PC-9 (cell line): ENCODE measurements at regions not wholly inside any gene's neighbourhood (a gene's known extent, or its start where the extent isn't known, plus 50 kb on each side); places are given as distances from the start of the nearest gene placed in this dataset.

Experiments used
- BruUV-seq: library from RNA; stranded (reverse); fragments of 400-500 nt; replicated peaks from 2 replicates; lab custom pipeline; 2021; lab: Mats Ljungman, UMichigan
- CTCF ChIA-PET: fragments of 300-600 bp; sonication (Branson Sonifier 250); formaldehyde crosslinking; loops from one replicate; lab custom pipeline; 2022; ENCODE audit warnings: antibody characterized with exemption; lab: Charles Lee
- POLR2A ChIA-PET: fragments of 300-600 bp; sonication (Branson Sonifier 250); formaldehyde crosslinking; loops from one replicate; lab custom pipeline; 2022; ENCODE audit warnings: antibody characterized with exemption; ENCODE audit not compliant: unreplicated experiment; lab: Charles Lee
- DNase-seq, 2 experiments: peaks; one replicate each; pipeline versions ENCODE4 v3.0.0 to v3.0.0-alpha.2; 2015 to 2022; ENCODE audit warnings: mixed read lengths in 1 of 2
- H2AFZ ChIP-seq: fragments of 200-600 bp; sonication (generic); 2 replicates; pipeline ENCODE4 v1.8.1; 2017; ENCODE audit warnings: antibody characterized with exemption
- H3F3A ChIP-seq: fragments of 200-600 bp; sonication (generic); 2 replicates; pipeline ENCODE4 v1.8.1; 2017; ENCODE audit warnings: antibody characterized with exemption, mild to moderate bottlenecking, low read depth; ENCODE audit not compliant: insufficient read depth
- H3K27ac ChIP-seq: fragments of 200-600 bp; sonication (generic); 2 replicates; pipeline ENCODE4 v1.6.1; 2016; ENCODE audit warnings: mixed run types
- H3K27me3 ChIP-seq: fragments of 200-600 bp; sonication (generic); 2 replicates; pipeline ENCODE4 v1.6.1; 2016; ENCODE audit warnings: low read depth, mixed run types; ENCODE audit not compliant: insufficient read depth
- H3K36me3 ChIP-seq: fragments of 200-600 bp; sonication (generic); 2 replicates; pipeline ENCODE4 v1.6.1; 2016; ENCODE audit warnings: low read depth, mixed run types
- H3K4me1 ChIP-seq: fragments of 200-600 bp; sonication (generic); replicated peaks from 2 replicates; pipeline ENCODE4 v1.6.1; 2016; ENCODE audit warnings: mixed run types; ENCODE audit not compliant: insufficient read depth
- H3K4me2 ChIP-seq: fragments of 200-600 bp; sonication (generic); 2 replicates; pipeline ENCODE4 v1.6.1; 2017; ENCODE audit warnings: mixed run types
- H3K4me3 ChIP-seq: fragments of 200-600 bp; sonication (generic); 2 replicates; pipeline ENCODE4 v1.6.1; 2016; ENCODE audit warnings: mixed run types
- H3K79me2 ChIP-seq: fragments of 200-600 bp; sonication (generic); 2 replicates; pipeline ENCODE4 v1.6.1; 2017; ENCODE audit warnings: low read depth, mixed run types
- H3K9me2 ChIP-seq: fragments of 200-600 bp; sonication (generic); 2 replicates; pipeline ENCODE4 v1.8.1; 2017; ENCODE audit warnings: mild to moderate bottlenecking; ENCODE audit not compliant: insufficient read depth
- H3K9me3 ChIP-seq: fragments of 200-600 bp; sonication (generic); 2 replicates; pipeline ENCODE4 v1.8.1; 2016; ENCODE audit warnings: low read depth; ENCODE audit not compliant: insufficient read depth
- H4K20me1 ChIP-seq: fragments of 200-600 bp; sonication (generic); 2 replicates; pipeline ENCODE4 v1.8.1; 2017; ENCODE audit not compliant: insufficient read depth
- EZH2 ChIP-seq: fragments of 200-600 bp; sonication (generic); IDR thresholded peaks from 2 replicates; pipeline ENCODE4 v1.8.0; 2017; ENCODE audit warnings: antibody characterized with exemption, low read depth
- intact Hi-C: fragments of 100-400 bp; cut with micrococcal nuclease; formaldehyde crosslinking; loops from one replicate; pipeline ENCODE4 v1.10.0; 2022; ENCODE audit not compliant: unreplicated experiment
- TF ChIP-seq, protein P1 (sequence below): fragments of 200-600 bp; sonication (generic); conservative IDR thresholded peaks from 2 replicates; pipeline ENCODE4 v1.6.1; 2017; ENCODE audit warnings: mixed run types, antibody characterized with exemption, mild to moderate bottlenecking, moderate library complexity

DNA sequence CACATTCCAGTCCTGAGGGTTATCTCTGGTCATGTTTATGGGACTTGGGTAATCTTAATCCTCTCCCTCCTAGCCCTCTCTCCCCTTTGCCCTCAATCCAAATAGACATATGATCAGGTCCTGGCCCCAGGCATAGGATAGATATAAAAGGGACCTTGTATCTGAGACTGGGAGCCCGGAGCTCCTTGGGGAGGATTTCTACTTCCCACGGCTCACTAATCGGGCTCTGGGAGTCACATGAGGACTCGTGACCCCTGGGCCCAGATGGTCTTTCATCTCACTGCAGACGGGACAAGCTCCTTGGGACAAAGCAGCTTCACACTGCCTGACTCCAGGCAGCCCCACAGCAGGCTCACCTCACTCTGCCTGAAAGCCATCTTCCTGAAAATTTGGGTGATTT lies 57.8 kb upstream of the LYRM9 start:
- Histone ChIP-seq H3K4me3 (no peak overlapping the region), H3K9me2 (no peaks in the 10 kb centered on the region), H3K27ac (no peak overlapping the region), H3K9me3 (no peaks in the 10 kb centered on the region), H4K20me1 (no peaks in the 10 kb centered on the region), H3K4me2 (no peak overlapping the region), H3K36me3 (no peaks in the 10 kb centered on the region), H3K27me3 (peaks cover 24% of the 10 kb centered on the region; the same call in 1 of the 2 replicates), H3K79me2 (no peaks in the 10 kb centered on the region), H2AFZ (no peak overlapping the region), H3K4me1 (no peaks in the 10 kb centered on the region), H3F3A (no peaks in the 10 kb centered on the region)
- BruUV-seq, result no TSS peak
- TF ChIP-seq EZH2, result no peak
- TF ChIP-seq, protein P1, sequence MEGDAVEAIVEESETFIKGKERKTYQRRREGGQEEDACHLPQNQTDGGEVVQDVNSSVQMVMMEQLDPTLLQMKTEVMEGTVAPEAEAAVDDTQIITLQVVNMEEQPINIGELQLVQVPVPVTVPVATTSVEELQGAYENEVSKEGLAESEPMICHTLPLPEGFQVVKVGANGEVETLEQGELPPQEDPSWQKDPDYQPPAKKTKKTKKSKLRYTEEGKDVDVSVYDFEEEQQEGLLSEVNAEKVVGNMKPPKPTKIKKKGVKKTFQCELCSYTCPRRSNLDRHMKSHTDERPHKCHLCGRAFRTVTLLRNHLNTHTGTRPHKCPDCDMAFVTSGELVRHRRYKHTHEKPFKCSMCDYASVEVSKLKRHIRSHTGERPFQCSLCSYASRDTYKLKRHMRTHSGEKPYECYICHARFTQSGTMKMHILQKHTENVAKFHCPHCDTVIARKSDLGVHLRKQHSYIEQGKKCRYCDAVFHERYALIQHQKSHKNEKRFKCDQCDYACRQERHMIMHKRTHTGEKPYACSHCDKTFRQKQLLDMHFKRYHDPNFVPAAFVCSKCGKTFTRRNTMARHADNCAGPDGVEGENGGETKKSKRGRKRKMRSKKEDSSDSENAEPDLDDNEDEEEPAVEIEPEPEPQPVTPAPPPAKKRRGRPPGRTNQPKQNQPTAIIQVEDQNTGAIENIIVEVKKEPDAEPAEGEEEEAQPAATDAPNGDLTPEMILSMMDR, result no peak
- ChIA-PET POLR2A (no interaction called here), CTCF (no interaction called here)
- no peak for DNase-seq
- intact Hi-C loops, result no loop called here

DNA sequence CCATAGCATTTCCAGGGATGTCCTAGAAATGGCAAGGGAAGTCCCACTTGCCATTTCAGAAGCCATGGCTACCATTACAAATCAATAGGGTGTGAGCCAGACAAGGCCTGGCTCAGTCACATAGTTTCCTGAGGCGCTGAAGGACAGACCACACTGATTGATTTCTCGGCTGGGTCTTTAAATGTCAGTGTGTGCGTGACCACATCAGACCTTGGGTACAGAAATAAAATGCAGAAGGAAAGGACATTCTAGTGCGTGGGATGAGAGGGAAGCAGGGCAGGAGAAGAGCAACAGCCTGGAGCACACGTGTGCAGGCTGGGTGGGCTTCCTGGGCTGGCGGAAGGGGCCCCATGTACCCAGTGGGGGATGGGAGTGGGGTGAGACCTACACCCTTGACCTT lies 58.7 kb upstream of the LYRM9 start:
- Histone ChIP-seq H4K20me1 (no peaks in the 10 kb centered on the region), H3K27ac (no peak overlapping the region), H3K27me3 (peaks cover 21% of the 10 kb centered on the region; the same call in 1 of the 2 replicates), H3K4me2 (no peak overlapping the region), H3K4me3 (no peak overlapping the region), H3F3A (no peaks in the 10 kb centered on the region), H3K9me3 (no peaks in the 10 kb centered on the region), H3K79me2 (no peaks in the 10 kb centered on the region), H2AFZ (no peak overlapping the region), H3K9me2 (no peaks in the 10 kb centered on the region), H3K4me1 (no peaks in the 10 kb centered on the region), H3K36me3 (no peaks in the 10 kb centered on the region)
- BruUV-seq, result no TSS peak
- ChIA-PET POLR2A (no interaction called here), CTCF (no interaction called here)
- intact Hi-C loops, result no loop called here
- DNase-seq, result no peak
- TF ChIP-seq, protein P1, result no peak
- no peak for TF ChIP-seq EZH2

DNA sequence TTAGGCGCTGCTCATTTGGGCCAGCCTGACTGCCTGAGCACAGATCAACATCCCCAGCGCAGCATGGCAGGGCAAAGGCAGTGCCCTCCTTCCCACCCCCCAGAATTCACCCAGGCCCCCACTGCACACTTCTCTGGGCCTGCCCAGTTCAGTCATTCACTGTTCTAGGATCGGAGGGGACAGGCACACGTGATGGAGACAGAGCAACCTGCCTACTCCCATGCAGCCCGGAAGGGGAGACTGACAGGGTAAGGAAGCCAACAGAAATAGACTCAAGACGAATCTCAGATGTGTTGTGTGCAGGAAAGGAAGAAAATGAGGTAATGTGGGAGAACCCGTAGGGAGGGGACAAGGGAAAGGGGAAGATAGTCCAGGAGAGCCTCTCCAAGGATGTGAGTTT lies 59.2 kb upstream of the LYRM9 start:
- TF ChIP-seq, protein P1, result no peak
- no peak for TF ChIP-seq EZH2
- BruUV-seq, result no TSS peak
- Histone ChIP-seq H3K79me2 (no peaks in the 10 kb centered on the region), H2AFZ (no peak overlapping the region), H3K36me3 (no peaks in the 10 kb centered on the region), H3K4me1 (no peaks in the 10 kb centered on the region), H3K4me3 (no peak overlapping the region), H4K20me1 (no peaks in the 10 kb centered on the region), H3K4me2 (no peak overlapping the region), H3F3A (no peaks in the 10 kb centered on the region), H3K27me3 (peaks cover 21% of the 10 kb centered on the region; the same call in 1 of the 2 replicates), H3K27ac (no peak overlapping the region), H3K9me3 (no peaks in the 10 kb centered on the region), H3K9me2 (no peaks in the 10 kb centered on the region)
- ChIA-PET POLR2A (no interaction called here), CTCF (no interaction called here)
- no peak for DNase-seq
- intact Hi-C loops, result no loop called here
